ENCODE measurements at regions not wholly inside any gene's neighbourhood (a gene's known extent, or its start where the extent isn't known, plus 50 kb on each side); places are given as distances from the start of the nearest gene placed in this dataset.

DNA sequence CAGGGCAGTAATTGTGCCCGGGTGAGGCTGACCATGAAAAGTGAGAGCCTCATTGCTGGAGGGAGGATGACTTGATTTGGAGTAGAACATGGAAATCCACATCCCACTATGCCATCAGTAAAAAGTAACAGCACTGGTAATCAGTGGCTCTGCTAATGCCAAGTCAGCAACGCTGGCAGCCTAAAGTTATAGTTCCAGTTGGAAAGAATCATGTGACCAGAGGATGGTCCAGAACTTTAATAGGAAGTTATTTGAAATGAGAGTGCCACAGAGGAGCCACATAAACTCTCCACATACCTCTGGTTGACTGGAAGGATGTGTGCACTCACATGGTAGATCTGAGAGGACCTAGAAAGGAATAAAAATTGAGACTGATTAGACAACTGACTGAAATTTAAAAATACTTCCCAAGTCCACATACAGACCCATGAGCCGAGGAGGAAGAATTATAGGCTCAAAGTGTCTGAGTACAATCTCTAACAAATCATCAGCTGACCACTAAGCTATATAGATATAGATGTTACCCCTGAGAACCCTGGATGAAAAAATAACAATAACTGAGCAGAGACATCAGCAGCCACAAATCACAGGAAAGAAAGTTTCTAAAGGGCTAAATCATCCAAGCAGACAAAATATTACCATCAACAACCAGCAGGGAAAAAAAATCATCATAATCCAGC, 346.8 kb downstream of the STK39 start:
- no peak for DNase-seq

DNA sequence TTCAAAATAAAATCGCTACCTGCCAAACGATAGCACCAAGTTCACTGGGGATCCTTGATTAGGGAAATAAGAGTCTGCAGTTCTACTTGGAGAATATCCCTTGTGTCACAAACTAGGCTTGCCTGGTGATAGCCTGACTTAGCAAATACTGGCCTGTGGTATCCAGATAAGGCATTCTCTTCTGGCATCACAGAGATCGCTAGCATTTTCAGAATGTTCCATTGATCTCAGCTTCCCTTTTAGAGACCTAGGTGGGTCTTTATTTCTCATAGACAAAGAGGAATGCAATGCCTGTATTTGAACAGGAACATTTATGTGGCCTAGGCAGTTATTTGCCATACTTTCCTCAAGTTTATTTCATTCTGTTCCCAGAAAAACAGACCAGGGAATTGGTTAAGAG, 349.1 kb downstream of the STK39 start:
- no peak for DNase-seq

DNA sequence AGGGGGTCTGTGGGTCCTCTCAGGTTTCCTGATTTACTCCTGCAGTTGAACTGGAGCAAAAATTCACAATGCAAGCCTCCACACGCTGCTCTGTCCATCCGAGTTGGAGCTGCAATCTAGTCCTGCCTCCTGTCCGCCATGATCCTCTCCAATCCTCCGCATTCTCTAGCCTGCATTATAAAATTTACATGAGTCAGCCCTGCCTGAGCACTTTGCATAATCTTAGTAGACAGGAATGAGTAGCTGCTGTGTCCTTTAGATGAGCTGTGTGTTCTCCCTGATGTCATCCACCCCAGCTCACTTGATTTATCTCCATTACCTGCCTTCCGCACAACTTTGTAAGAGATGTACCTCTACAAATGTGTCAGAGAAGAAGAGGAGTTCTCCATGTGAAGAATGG, 355.6 kb downstream of the STK39 start:
- DNase-seq, result no peak

DNA sequence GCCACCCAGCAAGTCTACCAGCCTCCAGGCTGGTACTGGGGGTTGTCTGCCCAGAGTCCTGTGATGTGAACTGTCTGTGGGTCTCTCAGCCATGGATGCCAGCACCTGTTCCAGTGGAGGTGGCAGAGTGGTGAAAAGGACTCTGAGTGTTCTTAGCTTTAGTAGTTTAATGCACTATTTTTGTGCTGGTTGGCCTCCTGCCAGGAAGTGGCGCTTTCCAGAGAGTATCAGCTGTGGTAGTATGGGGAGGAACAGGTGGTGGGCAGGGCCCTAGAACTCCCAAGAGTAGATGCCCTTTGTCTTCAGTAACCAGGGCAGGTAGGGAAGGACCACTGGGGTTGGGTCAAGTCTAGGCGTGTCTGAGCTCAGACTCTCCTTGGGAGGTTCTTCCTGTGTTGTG, 356.7 kb downstream of the STK39 start:
- DNase-seq, result no peak

DNA sequence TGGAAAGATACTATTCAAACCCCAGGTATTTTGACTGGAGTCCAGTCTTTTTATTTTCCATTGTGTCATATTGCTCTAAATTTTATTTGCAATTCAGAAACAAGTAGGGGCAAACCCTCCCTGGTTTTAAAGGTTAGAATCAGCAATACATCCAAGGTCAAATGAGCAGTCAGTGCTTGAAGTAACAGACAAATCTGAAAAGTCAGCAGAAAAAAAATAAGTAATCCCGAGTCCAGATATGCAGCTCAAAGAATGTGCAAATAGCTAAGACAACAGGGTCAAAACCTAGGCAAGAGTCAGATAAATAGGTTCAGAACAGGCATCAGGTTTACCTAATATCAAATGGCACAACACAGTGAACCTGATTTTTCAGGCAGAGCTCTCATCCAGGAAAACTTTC, 367.0 kb downstream of the STK39 start:
- DNase-seq, result no peak

DNA sequence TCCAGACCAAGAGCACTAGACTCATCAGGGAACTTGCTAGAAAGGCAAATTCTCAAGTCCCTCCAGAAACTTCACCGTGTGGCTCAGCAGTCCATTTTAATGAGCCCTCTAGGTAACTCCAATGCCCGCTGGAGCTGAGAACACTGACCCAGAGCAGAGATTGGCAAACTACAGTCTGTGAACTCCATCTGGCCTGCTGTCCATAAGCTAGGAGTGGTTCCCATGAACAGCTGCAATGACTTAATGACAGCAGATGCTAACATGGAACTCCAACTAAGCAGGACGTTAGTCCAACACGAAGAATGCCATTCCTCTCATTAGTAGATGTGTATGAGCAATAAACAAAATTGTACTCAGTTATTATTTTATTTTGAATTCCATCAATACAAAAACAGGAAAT, 371.9 kb downstream of the STK39 start:
- DNase-seq, result no peak

DNA sequence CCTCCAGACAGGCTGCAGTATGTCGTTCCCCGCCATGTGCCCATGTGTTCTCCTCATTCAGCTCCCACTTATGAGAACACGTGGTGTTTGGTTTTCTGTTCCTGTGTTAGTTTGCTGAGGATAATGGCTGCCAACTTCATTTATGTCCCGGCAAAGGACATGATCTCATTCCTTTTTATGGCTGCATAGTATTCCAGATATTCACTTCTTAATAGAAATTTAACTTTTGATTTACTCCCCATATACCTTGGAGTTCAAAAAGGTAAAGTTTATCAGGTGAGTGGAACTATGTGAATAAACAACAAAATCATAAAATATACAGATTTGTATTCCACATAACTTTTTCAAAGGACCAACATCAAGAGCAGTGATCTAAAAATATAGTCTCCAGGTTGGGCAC, 372.6 kb downstream of the STK39 start:
- no peak for DNase-seq

DNA sequence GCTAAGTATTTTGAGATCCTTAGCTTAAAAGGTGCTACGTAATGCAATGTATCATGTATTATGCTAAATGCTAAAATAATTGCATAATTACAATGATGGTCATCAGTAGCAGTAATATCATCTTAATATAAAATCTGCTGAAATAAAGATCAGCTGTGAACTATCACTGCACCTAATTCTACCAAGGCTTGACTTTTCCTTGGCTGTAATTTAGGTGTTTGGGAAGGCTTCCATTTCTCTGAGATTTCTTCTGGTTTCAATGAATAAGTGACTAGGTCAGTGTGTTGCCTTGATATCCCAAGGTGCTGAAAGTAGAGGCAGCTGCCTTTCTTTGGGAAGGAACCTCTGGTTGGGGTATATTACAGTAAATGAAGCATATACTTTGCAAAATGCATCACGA, 376.1 kb downstream of the STK39 start:
- DNase-seq, result no peak

DNA sequence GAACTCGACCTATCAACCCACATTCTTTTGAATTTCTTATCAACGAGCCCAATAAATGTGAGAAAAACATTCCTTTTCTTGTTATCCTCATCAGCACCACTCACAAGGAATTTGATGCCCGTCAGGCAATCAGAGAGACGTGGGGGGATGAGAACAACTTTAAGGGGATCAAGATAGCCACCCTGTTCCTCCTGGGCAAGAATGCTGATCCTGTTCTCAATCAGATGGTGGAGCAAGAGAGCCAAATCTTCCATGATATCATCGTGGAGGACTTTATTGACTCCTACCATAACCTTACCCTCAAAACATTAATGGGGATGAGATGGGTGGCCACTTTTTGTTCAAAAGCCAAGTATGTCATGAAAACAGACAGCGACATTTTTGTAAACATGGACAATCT, 378.2 kb downstream of the STK39 start:
- DNase-seq, result no peak

DNA sequence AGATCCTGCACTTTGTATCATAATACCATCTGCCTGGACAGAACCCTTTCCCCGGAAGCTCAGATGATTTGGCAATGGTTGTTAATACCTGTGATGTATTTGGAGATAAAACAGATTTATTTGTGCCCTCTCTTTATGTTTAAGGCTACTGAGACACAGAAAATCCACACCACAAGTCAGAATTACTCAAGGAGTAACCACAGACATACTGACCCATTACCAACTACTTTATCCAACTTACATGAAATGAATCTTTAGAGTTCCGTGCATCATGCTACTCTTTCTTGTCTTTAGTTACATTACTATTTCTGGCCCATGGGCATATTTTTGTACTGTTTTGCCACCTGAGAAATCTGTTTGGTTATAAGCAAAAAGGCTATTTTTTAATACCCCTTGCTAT, 384.0 kb downstream of the STK39 start:
- no peak for DNase-seq

DNA sequence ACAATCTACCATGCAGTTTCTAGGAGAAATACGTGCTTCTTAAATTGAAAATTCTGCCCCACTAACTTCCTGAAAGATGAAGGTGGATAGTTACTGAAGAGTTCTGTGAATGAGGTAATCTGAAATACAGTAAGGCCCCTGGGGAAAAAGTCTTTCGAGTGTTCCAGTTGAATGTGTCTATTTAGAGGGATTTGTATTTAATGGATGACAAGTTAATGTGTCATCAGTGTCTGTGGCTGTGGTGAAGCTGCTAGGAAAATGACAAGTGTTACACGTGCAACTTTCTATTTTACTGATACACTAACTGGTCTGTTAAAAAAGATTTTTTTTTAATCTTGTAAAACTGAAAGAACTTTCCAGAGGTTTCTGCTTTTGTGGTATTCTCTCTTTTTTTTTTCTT, 384.6 kb downstream of the STK39 start:
- DNase-seq, result no peak

DNA sequence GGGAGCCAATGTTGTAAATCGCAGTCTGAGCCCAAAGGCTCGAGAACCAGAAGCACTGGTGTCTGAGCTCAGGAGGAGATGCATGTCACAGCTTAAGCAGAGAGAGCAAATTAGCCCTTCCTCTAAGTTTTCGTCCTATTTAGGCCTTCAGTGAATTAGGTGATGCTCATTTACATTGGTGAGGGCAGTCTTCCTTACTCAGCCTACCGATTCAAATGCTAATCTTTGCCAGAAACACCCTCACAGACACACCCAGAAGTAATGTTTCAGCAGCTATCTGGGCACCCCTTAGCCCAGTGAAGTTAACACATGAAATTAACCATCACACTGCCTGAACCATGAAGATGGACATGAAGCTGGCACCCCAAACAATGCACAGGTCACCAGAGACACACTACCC, 385.1 kb downstream of the STK39 start:
- DNase-seq, result no peak

DNA sequence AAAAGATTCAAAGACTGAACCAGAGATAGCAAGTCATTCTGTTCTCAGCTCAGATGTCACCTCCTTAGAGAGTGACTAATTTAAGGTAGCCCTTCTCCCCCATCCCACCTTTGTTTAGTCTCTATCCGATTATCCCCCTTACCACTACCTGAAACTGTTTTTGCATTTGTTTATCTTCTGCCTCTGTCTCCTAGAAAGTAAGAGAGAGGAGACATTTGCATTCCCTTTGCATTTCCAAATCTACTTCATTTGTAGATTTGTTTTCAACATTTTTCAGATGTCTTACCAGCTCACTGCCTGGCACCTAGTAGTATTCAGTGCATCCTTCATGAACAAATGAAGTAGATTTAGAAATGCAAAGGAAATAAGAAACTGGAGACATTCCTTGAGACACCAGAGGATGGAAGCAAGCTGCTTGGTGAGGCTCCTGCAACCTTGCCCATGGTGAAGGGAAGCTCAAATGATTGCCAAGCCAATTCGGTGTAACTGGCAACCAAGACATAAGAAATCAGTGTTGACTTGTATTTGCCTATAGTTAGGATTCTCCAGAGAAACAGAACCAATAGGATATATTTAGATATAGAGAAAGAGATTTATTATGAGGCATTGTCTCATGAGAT, 385.7 kb downstream of the STK39 start:
- no peak for DNase-seq

DNA sequence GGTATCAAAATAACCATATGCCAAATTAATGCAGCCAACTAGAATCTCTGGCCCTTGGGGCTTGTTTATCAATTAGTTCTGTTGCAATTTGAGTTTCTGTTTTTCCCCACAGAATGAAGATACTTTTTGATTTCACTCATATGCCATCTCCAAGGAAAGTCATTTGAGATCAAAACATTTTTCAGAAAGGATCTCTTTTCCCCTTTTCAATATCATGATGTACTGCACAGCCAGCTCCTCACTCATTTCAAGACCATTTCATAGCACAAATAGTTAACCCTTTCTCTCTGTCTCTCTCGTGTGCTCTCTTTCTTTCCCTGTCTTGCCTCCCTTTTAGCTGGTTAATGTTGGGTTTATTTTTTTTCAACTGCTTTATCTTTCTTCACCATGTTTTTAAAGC, 387.3 kb downstream of the STK39 start:
- DNase-seq, result no peak

DNA sequence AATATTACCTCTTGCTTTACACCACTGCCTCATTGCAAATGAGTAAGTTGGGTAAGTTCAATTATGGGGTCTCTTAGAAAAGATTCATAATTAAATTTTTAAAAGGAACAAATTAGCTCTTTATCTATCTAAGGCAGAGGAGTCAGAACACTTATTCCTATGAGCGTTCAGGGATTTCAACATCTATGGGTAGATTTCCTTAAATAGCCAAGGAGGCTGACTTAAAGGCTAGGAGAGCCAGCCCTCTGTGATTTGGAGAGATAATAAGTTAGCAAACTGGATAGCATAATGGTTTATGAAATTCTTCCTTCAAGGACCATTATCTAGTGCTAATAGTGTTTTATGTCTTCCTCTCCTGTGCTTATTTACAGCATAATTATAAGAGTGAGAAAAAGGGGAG, 387.7 kb downstream of the STK39 start:
- no peak for DNase-seq

DNA sequence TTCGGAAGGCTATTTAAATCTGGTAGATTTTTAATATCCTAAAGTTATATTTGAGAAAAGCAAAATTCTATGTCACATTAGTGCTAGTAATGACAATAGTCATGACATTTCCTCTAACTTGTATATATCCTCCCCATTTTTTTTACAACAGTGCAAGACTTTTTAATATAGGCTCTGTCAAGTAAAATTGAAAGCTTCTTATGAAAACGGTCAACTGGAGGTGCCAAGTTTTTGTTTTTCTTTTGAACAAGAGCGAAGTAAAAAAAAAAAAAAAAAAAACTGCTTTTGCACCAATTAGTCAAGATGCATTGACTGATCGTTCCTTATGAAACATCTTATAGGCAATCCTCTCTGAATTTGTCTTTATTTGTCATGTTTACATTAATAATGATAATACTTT, 389.3 kb downstream of the STK39 start:
- no peak for DNase-seq

DNA sequence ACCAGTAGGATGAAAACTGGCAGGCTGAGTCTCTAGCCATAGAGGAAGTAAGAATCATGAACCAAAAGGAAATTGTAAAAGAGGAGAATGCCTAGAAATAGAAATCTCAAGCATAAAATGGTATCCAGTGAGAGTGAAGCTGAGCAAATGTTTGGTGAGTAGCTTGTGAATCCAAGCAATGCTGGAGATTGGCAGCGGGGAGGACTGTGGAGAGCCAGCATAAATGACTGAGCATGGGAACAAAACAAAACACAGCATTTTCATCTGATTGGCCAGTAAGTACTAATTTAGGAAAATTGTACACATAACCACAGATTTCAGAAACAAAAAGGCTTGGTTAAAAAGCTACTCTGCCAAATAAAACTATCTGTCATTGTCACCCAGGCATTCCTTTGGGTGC, 390.0 kb downstream of the STK39 start:
- DNase-seq, result no peak

DNA sequence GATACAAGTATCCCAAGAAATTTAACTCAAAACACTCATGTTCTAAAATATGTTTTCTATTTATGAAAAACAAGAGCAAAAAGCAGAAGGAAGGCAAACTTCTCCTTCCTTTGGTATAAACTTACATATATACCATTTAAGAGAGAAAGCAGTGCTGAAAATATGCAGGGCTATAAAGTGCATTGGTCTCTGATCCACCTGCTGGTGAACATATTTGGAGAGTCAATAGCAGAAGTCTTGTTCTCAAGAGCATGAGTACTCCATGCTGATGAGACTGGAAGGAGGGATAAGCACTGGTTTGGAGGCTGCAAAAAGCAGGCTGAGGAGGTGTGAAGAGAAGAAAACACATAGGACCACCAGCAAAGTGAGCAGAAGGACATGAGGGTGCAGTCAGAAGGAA, 391.2 kb downstream of the STK39 start:
- DNase-seq, result no peak

DNA sequence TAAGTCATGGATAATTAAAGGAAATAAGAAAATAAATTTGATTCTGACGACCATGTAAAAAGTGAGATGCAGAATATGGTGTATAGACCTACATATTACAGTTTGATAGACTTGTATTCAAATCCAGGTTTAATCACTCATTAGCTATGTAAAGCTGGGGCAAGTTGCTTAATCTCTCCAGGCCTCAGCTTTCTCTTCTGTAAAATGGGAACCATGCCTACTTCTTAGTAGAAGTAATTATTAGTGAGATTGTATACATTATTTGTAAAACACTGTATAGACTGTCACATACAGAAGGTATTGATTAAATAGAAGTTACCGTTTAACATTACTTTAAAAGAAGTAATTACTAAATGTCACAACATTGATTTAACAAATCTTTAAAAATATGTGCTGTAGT, 392.2 kb downstream of the STK39 start:
- DNase-seq, result no peak

DNA sequence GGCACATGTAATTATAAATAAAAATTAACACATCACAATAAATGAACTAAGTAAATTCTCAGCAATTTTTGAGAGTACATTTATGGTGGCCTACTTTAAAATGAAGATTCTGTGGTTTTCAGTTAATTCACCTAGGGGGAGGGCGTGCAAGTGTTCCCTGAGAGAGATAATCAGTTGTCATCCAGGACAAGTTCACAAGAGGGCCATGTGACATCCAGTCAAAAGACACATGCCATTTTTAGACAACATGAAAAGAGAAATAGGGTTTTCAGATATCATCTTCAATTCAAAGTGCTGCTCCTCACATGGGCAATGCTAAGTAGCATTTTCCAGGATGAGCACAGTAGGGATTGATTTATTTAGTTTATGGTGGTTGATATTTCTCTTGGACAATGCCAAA, 393.7 kb downstream of the STK39 start:
- DNase-seq, result no peak

DNA sequence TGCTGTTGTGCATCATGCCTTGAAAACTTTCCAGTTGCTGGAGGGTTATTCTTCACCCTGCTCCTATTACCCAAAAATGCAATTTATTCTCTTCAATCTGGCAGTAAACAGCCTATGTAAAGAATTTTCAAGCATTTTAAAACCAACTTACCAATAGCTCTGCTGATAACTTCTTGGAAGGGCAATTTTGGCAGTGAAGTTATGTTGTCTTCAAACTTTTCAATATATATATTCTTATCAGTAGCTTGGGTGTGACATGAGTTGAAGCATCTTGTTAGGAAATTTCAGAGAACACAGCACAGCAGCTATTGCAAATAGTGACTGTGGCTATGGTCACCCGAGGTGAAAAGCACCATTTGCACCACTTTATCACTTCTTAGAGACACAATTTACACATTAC, 395.5 kb downstream of the STK39 start:
- DNase-seq, result no peak

DNA sequence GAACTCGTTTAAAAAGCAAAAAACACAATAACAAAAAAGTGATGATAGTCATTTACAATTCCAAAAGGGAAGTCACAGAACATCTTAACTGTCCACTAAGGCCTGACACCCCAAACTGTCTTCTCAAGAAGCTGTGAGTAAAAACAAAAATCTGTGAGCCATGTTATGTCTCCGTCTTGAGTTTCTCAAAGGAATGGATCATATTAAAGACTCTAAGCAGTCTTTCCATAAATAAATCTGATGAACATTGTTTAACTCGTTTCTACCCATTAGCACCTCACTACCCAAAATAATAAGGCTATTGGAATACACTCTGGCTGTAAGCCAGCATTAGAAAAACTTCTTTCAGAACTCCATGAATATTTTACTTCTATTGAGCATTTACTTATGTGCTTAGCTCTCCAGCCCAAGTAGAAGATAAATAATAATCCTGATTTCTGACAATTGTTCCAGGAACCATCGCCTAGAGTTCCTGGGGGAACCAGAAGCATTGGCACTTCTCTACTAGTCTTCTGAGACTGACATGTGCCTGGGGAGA, 396.0 kb downstream of the STK39 start:
- DNase-seq, result no peak

DNA sequence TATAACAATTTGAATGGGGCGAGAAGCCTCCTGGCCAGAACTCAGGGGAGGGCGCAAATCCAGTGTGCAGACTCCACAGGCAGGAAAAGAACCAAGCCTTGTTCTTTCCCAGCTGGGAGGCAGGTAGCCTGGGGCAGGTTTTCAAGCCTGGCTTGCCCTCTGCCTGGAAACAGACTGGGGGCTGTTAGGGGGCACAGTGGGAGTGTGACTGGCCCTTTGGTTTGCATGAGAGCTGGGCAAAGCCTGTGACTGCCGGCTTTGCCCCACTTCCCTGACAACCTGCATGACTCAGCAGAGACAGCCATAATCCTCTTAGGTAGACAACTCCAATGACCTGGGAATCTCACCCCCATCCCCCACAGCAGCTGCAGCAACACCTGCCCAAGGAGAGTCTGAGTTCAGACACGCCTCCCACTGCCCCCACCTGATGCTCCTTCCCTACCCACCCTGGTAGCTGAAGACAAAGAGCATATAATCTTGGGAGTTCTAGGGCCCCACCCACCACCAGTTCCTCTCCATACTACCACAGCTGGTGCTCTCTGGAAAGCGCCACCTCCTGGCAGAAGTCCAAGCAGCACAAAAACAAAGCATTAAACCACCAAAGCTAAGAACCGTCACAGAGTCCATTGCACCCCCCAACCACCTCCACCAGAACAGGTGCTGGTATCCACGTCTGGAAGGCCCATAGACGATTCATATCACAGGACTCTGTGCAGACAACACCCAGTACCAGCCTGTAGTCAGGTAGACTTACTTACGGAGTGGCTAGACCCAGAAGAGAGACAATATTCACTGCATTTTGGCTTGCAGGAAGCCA, 402.5 kb downstream of the STK39 start:
- DNase-seq, result no peak

DNA sequence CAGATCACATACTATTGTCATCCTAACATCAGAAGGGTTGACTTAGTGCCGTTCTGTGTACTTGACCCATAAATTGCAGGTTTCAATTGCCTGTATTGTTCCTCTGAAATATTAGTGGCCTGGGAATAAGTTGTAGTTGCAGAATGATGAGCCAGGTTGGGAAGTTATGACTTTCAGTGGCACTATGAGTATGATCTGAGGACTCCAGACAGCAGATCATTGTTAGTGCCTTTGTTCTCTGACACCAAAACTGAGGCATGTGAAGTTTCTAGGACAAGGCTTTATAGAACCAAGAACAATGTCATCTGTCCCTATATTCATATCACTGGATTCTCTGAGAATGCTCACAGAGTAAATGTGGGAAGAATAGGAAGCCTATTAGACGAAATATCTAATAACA, 403.7 kb downstream of the STK39 start:
- no peak for DNase-seq

All from right hindlimb (tissue), 1 donor.